ENCODE measurements at regions not wholly inside any gene's neighbourhood (a gene's known extent, or its start where the extent isn't known, plus 50 kb on each side); places are given as distances from the start of the nearest gene placed in this dataset.

GRCh38 chr2:104416339-104417000 is 437.4 kb upstream of the POU3F3 start:
- no peak overlapping the region for H2AK5ac ChIP-seq (ENCODE audit: low read depth, low read length)
- FAIRE-seq = no peak

More at GRCh38 chr2:104416339-104417000, 437.4 kb upstream of the POU3F3 start:
- Histone ChIP-seq H3K4me1 (replicated peaks in 1 of 4; ENCODE audit: control insufficient read depth in 3 of 4, insufficient read depth in 4 of 4, low read length in 3 of 4) (peaks cover 2 to 10% (median 3%) of the 10 kb centered on the region in 4 experiments; a peak in 3 of 7 replicates), H4K5ac (ENCODE audit: insufficient read length, low read depth, low read length) (no peak overlapping the region), H2BK15ac (ENCODE audit: low read length) (no peak overlapping the region), H4K91ac (replicated peaks; ENCODE audit: insufficient read length, low read length) (no peak overlapping the region), H3K23ac (ENCODE audit: insufficient read length) (no peak overlapping the region), H3K4me3 (ENCODE audit: extremely low read depth in 1 of 4, insufficient read depth in 2 of 4, low read depth in 3 of 4, low read length in 4 of 4) (no peak overlapping the region), H3K14ac (ENCODE audit: insufficient read length) (no peak overlapping the region), H3K27me3 (replicated peaks in 1 of 4; ENCODE audit: control insufficient read depth in 3 of 4, extremely low read depth in 1 of 4, insufficient read depth in 3 of 4, low read length in 3 of 4) (no peaks in the 10 kb centered on the region), H2AFZ (ENCODE audit: low read length) (no peak overlapping the region), H3K9ac (replicated peaks in 1 of 4; ENCODE audit: extremely low read depth in 1 of 4, low read depth in 3 of 4, low read length in 3 of 4) (no peak overlapping the region), H4K8ac (ENCODE audit: extremely low read depth, insufficient read depth, low read length) (no peak overlapping the region), H2BK12ac (ENCODE audit: low read depth, low read length) (no peak overlapping the region), H3K56ac (replicated peaks; ENCODE audit: insufficient read length, low read depth, low read length) (no peak overlapping the region), H3K27ac (ENCODE audit: low read depth, low read length) (no peak overlapping the region), H4K20me1 (replicated peaks in 1 of 2; ENCODE audit: control insufficient read depth in 1 of 2, insufficient read depth in 2 of 2, low read length in 2 of 2) (no peaks in the 10 kb centered on the region), H3K9me3 (ENCODE audit: insufficient read depth in 2 of 2, low read depth in 1 of 2, low read length in 1 of 2) (no peaks in the 10 kb centered on the region), H3K36me3 (ENCODE audit: control insufficient read depth in 2 of 4, insufficient read depth in 4 of 4, low read length in 3 of 4) (no peaks in the 10 kb centered on the region), H3K23me2 (ENCODE audit: low read depth, low read length) (no peaks in the 10 kb centered on the region), H2BK20ac (ENCODE audit: low read length) (no peak overlapping the region), H3K4ac (replicated peaks; ENCODE audit: insufficient read length, low read depth, low read length) (no peak overlapping the region), H3K18ac (ENCODE audit: extremely low read depth, low read length) (peak overlapping the region; percentile 19; the same call in 1 of the 2 replicates), H3K79me2 (ENCODE audit: control insufficient read depth in 1 of 2, insufficient read depth in 2 of 2, low read length in 2 of 2) (no peaks in the 10 kb centered on the region), H3K79me1 (ENCODE audit: low read depth, low read length) (no peaks in the 10 kb centered on the region), H2BK5ac (ENCODE audit: low read depth, low read length) (no peak overlapping the region), H3K4me2 (ENCODE audit: insufficient read depth in 1 of 2, low read depth in 2 of 2, low read length in 2 of 2) (no peak overlapping the region), H2BK120ac (replicated peaks; ENCODE audit: low read depth, low read length) (no peak overlapping the region)
- DNase-seq (ENCODE audit: low read depth in 1 of 2, low spot score in 2 of 2) = no peak
- TF ChIP-seq JUN (IDR thresholded peaks at IDR 0.05; ENCODE audit: low read depth, low read length) (no peak), SIN3A (conservative IDR thresholded peaks at IDR 0.05 in 1 of 2, IDR thresholded peaks at IDR 0.05 in 1 of 2; ENCODE audit: low read depth in 1 of 2, low read length in 2 of 2) (no peak), JUND (IDR thresholded peaks at IDR 0.05; ENCODE audit: low read length) (no peak), KDM5A (IDR thresholded peaks at IDR 0.05; ENCODE audit: low read length) (no peak), HDAC2 (IDR thresholded peaks at IDR 0.05; ENCODE audit: borderline replicate concordance in 1 of 2, low read depth in 2 of 2, low read length in 2 of 2) (no peak), ZNF274 (IDR thresholded peaks at IDR 0.05; ENCODE audit: borderline replicate concordance, extremely low read depth, low read length) (no peak), TAF7 (optimal IDR thresholded peaks at IDR 0.05; ENCODE audit: borderline replicate concordance, low read depth, low read length) (no peak)
- TF ChIP-seq, protein P1, sequence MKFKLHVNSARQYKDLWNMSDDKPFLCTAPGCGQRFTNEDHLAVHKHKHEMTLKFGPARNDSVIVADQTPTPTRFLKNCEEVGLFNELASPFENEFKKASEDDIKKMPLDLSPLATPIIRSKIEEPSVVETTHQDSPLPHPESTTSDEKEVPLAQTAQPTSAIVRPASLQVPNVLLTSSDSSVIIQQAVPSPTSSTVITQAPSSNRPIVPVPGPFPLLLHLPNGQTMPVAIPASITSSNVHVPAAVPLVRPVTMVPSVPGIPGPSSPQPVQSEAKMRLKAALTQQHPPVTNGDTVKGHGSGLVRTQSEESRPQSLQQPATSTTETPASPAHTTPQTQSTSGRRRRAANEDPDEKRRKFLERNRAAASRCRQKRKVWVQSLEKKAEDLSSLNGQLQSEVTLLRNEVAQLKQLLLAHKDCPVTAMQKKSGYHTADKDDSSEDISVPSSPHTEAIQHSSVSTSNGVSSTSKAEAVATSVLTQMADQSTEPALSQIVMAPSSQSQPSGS (IDR thresholded peaks at IDR 0.05; ENCODE audit: low read length) = no peak
- ChIA-PET CTCF (ENCODE audit: partially characterized antibody) (interaction anchor here (0.8 to 1.6 kb wide), 5 partner anchors 12 to 452 kb away, joined by 3 to 7 read pairs (median 4); no protein-coding TSS in a partner anchor), POLR2A (ENCODE audit: partially characterized antibody) (no interaction called here)
- WGBS, 2 experiments (ENCODE audit: extremely low coverage in 1 of 2, insufficient coverage in 1 of 2, insufficient read length in 1 of 2, insufficient replicate concordance in 2 of 2, low coverage in 1 of 2, low lambda C conversion rate in 2 of 2, missing lambda C conversion rate in 1 of 2) = 92% methylated on average over 15 of the region's 18 CpGs; no CpG with 5 or more reads in 1 of the 2 experiments

Measured in H1 (cell line).